Sigmoid colon (tissue), 4 donors: ENCODE measurements at regions not wholly inside any gene's neighbourhood (a gene's known extent, or its start where the extent isn't known, plus 50 kb on each side); places are given as distances from the start of the nearest gene placed in this dataset.

Experiments
- EP300 ChIP-seq, 4 donors: sonication (generic); formaldehyde crosslinking; IDR thresholded peaks; one replicate each; pipeline ENCODE4 v1.6.1; 2017; ENCODE audit warnings: antibody characterized with exemption in 4 of 4
- POLR2A ChIP-seq, 2 donors: fragments of 450-650 bp; IDR thresholded peaks; one replicate each; pipeline ENCODE4 v1.6.1; 2016; ENCODE audit warnings: antibody characterized with exemption in 2 of 2, mild to moderate bottlenecking in 2 of 2, moderate library complexity in 2 of 2
- POLR2AphosphoS5 ChIP-seq, 4 donors: sonication (generic); formaldehyde crosslinking; IDR thresholded peaks; one replicate each; pipeline ENCODE4 v1.6.1; 2017; ENCODE audit warnings: antibody characterized with exemption in 4 of 4
- TF ChIP-seq, protein P1 (sequence below), 4 experiments: fragments of 450-650 bp in 3 of 4; fragments of 200-600 bp in 1 of 4; IDR thresholded peaks; one replicate each; pipeline ENCODE4 v1.5.1; 2016 to 2019; ENCODE audit warnings: antibody characterized with exemption in 4 of 4, mild to moderate bottlenecking in 3 of 4, moderate library complexity in 2 of 4

DNA sequence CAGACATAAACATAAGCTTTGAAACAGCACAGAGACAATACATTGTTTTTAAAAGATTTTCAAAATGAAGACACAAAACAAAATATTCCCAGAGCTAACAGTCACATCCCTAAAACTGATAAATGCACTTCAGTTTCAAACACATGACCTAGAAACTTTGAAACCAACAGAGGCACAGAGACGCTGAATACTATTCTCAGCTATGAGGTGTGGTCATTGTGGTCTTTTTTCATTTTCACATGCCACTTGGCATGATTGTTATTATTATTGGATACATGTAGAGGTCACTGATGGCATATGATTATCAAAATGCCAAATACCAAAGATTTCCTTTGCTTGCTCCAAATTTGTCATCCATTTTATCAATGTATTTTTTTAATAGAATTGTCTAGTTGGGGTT lies 306.9 kb downstream of the QKI start:
- TF ChIP-seq, protein P1, sequence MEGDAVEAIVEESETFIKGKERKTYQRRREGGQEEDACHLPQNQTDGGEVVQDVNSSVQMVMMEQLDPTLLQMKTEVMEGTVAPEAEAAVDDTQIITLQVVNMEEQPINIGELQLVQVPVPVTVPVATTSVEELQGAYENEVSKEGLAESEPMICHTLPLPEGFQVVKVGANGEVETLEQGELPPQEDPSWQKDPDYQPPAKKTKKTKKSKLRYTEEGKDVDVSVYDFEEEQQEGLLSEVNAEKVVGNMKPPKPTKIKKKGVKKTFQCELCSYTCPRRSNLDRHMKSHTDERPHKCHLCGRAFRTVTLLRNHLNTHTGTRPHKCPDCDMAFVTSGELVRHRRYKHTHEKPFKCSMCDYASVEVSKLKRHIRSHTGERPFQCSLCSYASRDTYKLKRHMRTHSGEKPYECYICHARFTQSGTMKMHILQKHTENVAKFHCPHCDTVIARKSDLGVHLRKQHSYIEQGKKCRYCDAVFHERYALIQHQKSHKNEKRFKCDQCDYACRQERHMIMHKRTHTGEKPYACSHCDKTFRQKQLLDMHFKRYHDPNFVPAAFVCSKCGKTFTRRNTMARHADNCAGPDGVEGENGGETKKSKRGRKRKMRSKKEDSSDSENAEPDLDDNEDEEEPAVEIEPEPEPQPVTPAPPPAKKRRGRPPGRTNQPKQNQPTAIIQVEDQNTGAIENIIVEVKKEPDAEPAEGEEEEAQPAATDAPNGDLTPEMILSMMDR (IDR thresholded peaks at IDR 0.05), result no peak
- TF ChIP-seq POLR2AphosphoS5 (IDR thresholded peaks at IDR 0.05) (no peak), POLR2A (IDR thresholded peaks at IDR 0.05) (no peak), EP300 (IDR thresholded peaks at IDR 0.05) (no peak)
